WTC11 (cell line): ENCODE measurements at regions not wholly inside any gene's neighbourhood (a gene's known extent, or its start where the extent isn't known, plus 50 kb on each side); places are given as distances from the start of the nearest gene placed in this dataset.

Source experiments
- CREB1 ChIP-seq: sonication (generic); formaldehyde crosslinking; IDR thresholded peaks from 2 replicates; pipeline ENCODE4 v1.8.0; 2023; ENCODE audit warnings: mild to moderate bottlenecking, missing genetic modification reagents
- CTCF ChIP-seq: fragments of 200-600 bp; IDR thresholded peaks from 2 replicates; pipeline ENCODE4 v1.8.0; 2022; ENCODE audit warnings: antibody characterized with exemption
- FOXJ3 ChIP-seq: sonication (generic); formaldehyde crosslinking; IDR thresholded peaks from 2 replicates; pipeline ENCODE4 v1.9.0; 2021; ENCODE audit warnings: missing genetic modification reagents, mild to moderate bottlenecking, borderline replicate concordance
- IRF2 ChIP-seq: sonication (generic); formaldehyde crosslinking; IDR thresholded peaks from 2 replicates; pipeline ENCODE4 v1.8.0; 2022; ENCODE audit warnings: low read depth, missing genetic modification reagents, borderline replicate concordance
- JUN ChIP-seq: sonication (generic); formaldehyde crosslinking; IDR thresholded peaks from 2 replicates; pipeline ENCODE4 v1.8.0; 2023; ENCODE audit warnings: mild to moderate bottlenecking, missing genetic modification reagents
- NFE2L1 ChIP-seq: sonication (generic); formaldehyde crosslinking; IDR thresholded peaks from 2 replicates; pipeline ENCODE4 v1.8.1; 2023; ENCODE audit warnings: missing genetic modification reagents

- TF ChIP-seq CTCF (no peak), IRF2 (CRISPR knock-in tag) (no peak), FOXJ3 (CRISPR knock-in tag) (no peak), NFE2L1 (CRISPR knock-in tag) (no peak), CREB1 (no peak), JUN (no peak)
These were observed 1098.8 kb upstream of the CDH8 start for GRCh38 chr16:63135069-63135468.
